H1 (cell line): ENCODE measurements at regions not wholly inside any gene's neighbourhood (a gene's known extent, or its start where the extent isn't known, plus 50 kb on each side); places are given as distances from the start of the nearest gene placed in this dataset.

Source experiments
- CEBPB ChIP-seq: IDR thresholded peaks from 2 replicates; pipeline ENCODE4 v1.6.1; 2012; ENCODE audit warnings: low read depth, low read length
- CHD2 ChIP-seq: IDR thresholded peaks from 2 replicates; pipeline ENCODE4 v1.6.1; 2012; ENCODE audit warnings: low read length, improper control_type of control experiment
- CHD7 ChIP-seq: fragments of 300-600 bp; sonication (generic); IDR thresholded peaks from 2 replicates; pipeline ENCODE4 v1.7.1; 2012; ENCODE audit warnings: low read length, moderate library complexity, mild to moderate bottlenecking, inconsistent platforms; ENCODE audit not compliant: insufficient replicate concordance
- CTBP2 ChIP-seq: IDR thresholded peaks from 2 replicates; pipeline ENCODE4 v1.7.0; 2011; ENCODE audit warnings: borderline replicate concordance, mild to moderate bottlenecking, moderate library complexity, mixed read lengths, low read length; ENCODE audit not compliant: insufficient read depth, insufficient read length
- EP300 ChIP-seq, 2 experiments: IDR thresholded peaks; 1 replicate in 1 of 2; 2 replicates in 1 of 2; pipeline ENCODE4 v1.6.1; 2011 to 2012; ENCODE audit warnings: low read depth in 2 of 2, low read length in 2 of 2, mild to moderate bottlenecking in 2 of 2, borderline replicate concordance in 1 of 2, inconsistent platforms in 1 of 2, moderate library complexity in 1 of 2
- JUN ChIP-seq: IDR thresholded peaks from 2 replicates; pipeline ENCODE4 v1.6.1; 2011; ENCODE audit warnings: low read depth, mild to moderate bottlenecking, improper control_type of control experiment, low read length
- NRF1 ChIP-seq: IDR thresholded peaks from 2 replicates; pipeline ENCODE4 v1.6.1; 2011; ENCODE audit warnings: mild to moderate bottlenecking, low read depth, low read length, improper control_type of control experiment
- PHF8 ChIP-seq: fragments of 200-600 bp; sonication (generic); conservative IDR thresholded peaks from 2 replicates; pipeline ENCODE4 v1.7.1; 2012; ENCODE audit warnings: low read depth, mild to moderate bottlenecking, inconsistent platforms, low read length, moderate library complexity
- POLR2AphosphoS5 ChIP-seq: IDR thresholded peaks from 2 replicates; pipeline ENCODE4 v1.6.1; 2011; ENCODE audit warnings: low read depth, low read length
- TEAD4 ChIP-seq: IDR thresholded peaks from 2 replicates; pipeline ENCODE4 v1.6.1; 2012; ENCODE audit warnings: low read depth, low read length, inconsistent platforms, mixed read lengths
- YY1 ChIP-seq: IDR thresholded peaks from 2 replicates; pipeline ENCODE4 v1.6.1; 2011; ENCODE audit warnings: low read depth, mild to moderate bottlenecking, low read length

- TF ChIP-seq CHD7 (no peak), NRF1 (no peak), CHD2 (no peak), EP300 (IDR thresholded peaks at IDR 0.05; ENCODE audit: borderline replicate concordance in 1 of 2, low read depth in 2 of 2, low read length in 2 of 2) (no peak), JUN (no peak), POLR2AphosphoS5 (no peak), CEBPB (no peak), TEAD4 (peak; percentile 65; the same call in 1 of the 2 replicates), YY1 (no peak), PHF8 (no peak), CTBP2 (peak; percentile 10)
These were observed 261.0 kb downstream of the SOX9 start (continued) for GRCh38 chr17:72381597-72382397.
